Activated naive CD4-positive, alpha-beta T cell treated with anti-CD3 and anti-CD28 coated beads, Interleukin-2, amount 50 U/mL, for 24 hours (primary cell): ENCODE measurements at regions not wholly inside any gene's neighbourhood (a gene's known extent, or its start where the extent isn't known, plus 50 kb on each side); places are given as distances from the start of the nearest gene placed in this dataset.

Source experiments
- H3K27ac Mint-ChIP-seq: one replicate; pipeline ENCODE4 v1.8.0; 2021; ENCODE audit warnings: mild to moderate bottlenecking, mixed read lengths
- H3K27me3 Mint-ChIP-seq: one replicate; pipeline ENCODE4 v1.8.0; 2021; ENCODE audit warnings: mixed read lengths
- H3K36me3 Mint-ChIP-seq: one replicate; pipeline ENCODE4 v1.8.0; 2021; ENCODE audit warnings: mixed read lengths
- H3K4me1 Mint-ChIP-seq: one replicate; pipeline ENCODE4 v1.8.0; 2021; ENCODE audit warnings: mixed read lengths
- H3K4me3 Mint-ChIP-seq: one replicate; pipeline ENCODE4 v1.8.0; 2021; ENCODE audit warnings: mild to moderate bottlenecking, mixed read lengths
- H3K9me3 Mint-ChIP-seq: one replicate; pipeline ENCODE4 v1.8.0; 2021; ENCODE audit warnings: mixed read lengths

GRCh38 chr3:145124900-145125678 lies 1035.9 kb downstream of the PLOD2 start:
- Mint-ChIP-seq H3K36me3 (no peaks in the 10 kb centered on the region), H3K9me3 (peaks cover 5% of the 10 kb centered on the region), H3K27me3 (no peaks in the 10 kb centered on the region), H3K4me1 (no peaks in the 10 kb centered on the region), H3K4me3 (no peak overlapping the region), H3K27ac (no peak overlapping the region)

GRCh38 chr3:145133281-145133680 lies 1027.7 kb downstream of the PLOD2 start:
- H3K36me3 Mint-ChIP-seq, result no peaks in the 10 kb centered on the region
- no peaks in the 10 kb centered on the region for H3K4me1 Mint-ChIP-seq
- no peaks in the 10 kb centered on the region for H3K9me3 Mint-ChIP-seq

GRCh38 chr3:145134738-145135137 lies 1026.2 kb downstream of the PLOD2 start:
- no peak overlapping the region for H3K27ac Mint-ChIP-seq
- H3K36me3 Mint-ChIP-seq, result no peaks in the 10 kb centered on the region
- H3K4me3 Mint-ChIP-seq, result no peak overlapping the region
- no peaks in the 10 kb centered on the region for H3K27me3 Mint-ChIP-seq
- no peaks in the 10 kb centered on the region for H3K9me3 Mint-ChIP-seq
- H3K4me1 Mint-ChIP-seq, result no peaks in the 10 kb centered on the region

More at GRCh38 chr3:145133281-145133680, 1027.7 kb downstream of the PLOD2 start:
- no peaks in the 10 kb centered on the region for H3K27me3 Mint-ChIP-seq
- no peak overlapping the region for H3K27ac Mint-ChIP-seq
- no peak overlapping the region for H3K4me3 Mint-ChIP-seq

- Mint-ChIP-seq H3K4me1 (no peaks in the 10 kb centered on the region), H3K27me3 (no peaks in the 10 kb centered on the region), H3K36me3 (no peaks in the 10 kb centered on the region), H3K27ac (no peak overlapping the region), H3K9me3 (peaks cover 11% of the 10 kb centered on the region), H3K4me3 (no peak overlapping the region)
Measured at GRCh38 chr3:145144361-145144760, 1016.6 kb downstream of the PLOD2 start.

- H3K27ac Mint-ChIP-seq, result no peak overlapping the region
- no peaks in the 10 kb centered on the region for H3K4me1 Mint-ChIP-seq
- no peaks in the 10 kb centered on the region for H3K36me3 Mint-ChIP-seq
- no peak overlapping the region for H3K4me3 Mint-ChIP-seq
- H3K9me3 Mint-ChIP-seq, result peaks cover 10% of the 10 kb centered on the region
- no peaks in the 10 kb centered on the region for H3K27me3 Mint-ChIP-seq
Measured at GRCh38 chr3:145145461-145145860, 1015.5 kb downstream of the PLOD2 start.

- Mint-ChIP-seq H3K4me1 (no peaks in the 10 kb centered on the region), H3K4me3 (no peak overlapping the region), H3K9me3 (no peaks in the 10 kb centered on the region), H3K27me3 (no peaks in the 10 kb centered on the region), H3K27ac (no peak overlapping the region), H3K36me3 (no peaks in the 10 kb centered on the region)
Measured at GRCh38 chr3:145159640-145160039, 1001.3 kb downstream of the PLOD2 start.

- Mint-ChIP-seq H3K9me3 (no peaks in the 10 kb centered on the region), H3K27me3 (no peaks in the 10 kb centered on the region), H3K27ac (no peak overlapping the region), H3K4me3 (no peak overlapping the region), H3K4me1 (no peaks in the 10 kb centered on the region), H3K36me3 (no peaks in the 10 kb centered on the region)
Measured at GRCh38 chr3:145170121-145170520, 990.9 kb downstream of the PLOD2 start.

- Mint-ChIP-seq H3K27ac (no peak overlapping the region), H3K9me3 (no peaks in the 10 kb centered on the region), H3K4me1 (no peaks in the 10 kb centered on the region), H3K36me3 (no peaks in the 10 kb centered on the region), H3K4me3 (no peak overlapping the region), H3K27me3 (no peaks in the 10 kb centered on the region)
Measured at GRCh38 chr3:145175626-145176025, 985.4 kb downstream of the PLOD2 start.

GRCh38 chr3:145176907-145177306 lies 984.1 kb downstream of the PLOD2 start:
- Mint-ChIP-seq H3K4me1 (no peaks in the 10 kb centered on the region), H3K9me3 (no peaks in the 10 kb centered on the region), H3K4me3 (no peak overlapping the region)

GRCh38 chr3:145177828-145178227 lies 983.2 kb downstream of the PLOD2 start:
- no peaks in the 10 kb centered on the region for H3K9me3 Mint-ChIP-seq
- H3K27me3 Mint-ChIP-seq, result no peaks in the 10 kb centered on the region
- no peaks in the 10 kb centered on the region for H3K4me1 Mint-ChIP-seq
- H3K4me3 Mint-ChIP-seq, result no peak overlapping the region
- H3K27ac Mint-ChIP-seq, result no peak overlapping the region
- H3K36me3 Mint-ChIP-seq, result no peaks in the 10 kb centered on the region

More at GRCh38 chr3:145176907-145177306, 984.1 kb downstream of the PLOD2 start:
- Mint-ChIP-seq H3K36me3 (no peaks in the 10 kb centered on the region), H3K27ac (no peak overlapping the region), H3K27me3 (no peaks in the 10 kb centered on the region)

- Mint-ChIP-seq H3K27ac (no peak overlapping the region), H3K36me3 (no peaks in the 10 kb centered on the region), H3K4me1 (no peaks in the 10 kb centered on the region), H3K9me3 (no peaks in the 10 kb centered on the region), H3K27me3 (no peaks in the 10 kb centered on the region), H3K4me3 (no peak overlapping the region)
Measured at GRCh38 chr3:145182196-145182911, 978.6 kb downstream of the PLOD2 start.

GRCh38 chr3:145183261-145183660 lies 977.7 kb downstream of the PLOD2 start:
- Mint-ChIP-seq H3K27ac (no peak overlapping the region), H3K4me1 (no peaks in the 10 kb centered on the region), H3K9me3 (no peaks in the 10 kb centered on the region), H3K4me3 (no peak overlapping the region), H3K36me3 (no peaks in the 10 kb centered on the region), H3K27me3 (no peaks in the 10 kb centered on the region)

- no peak overlapping the region for H3K27ac Mint-ChIP-seq
- no peaks in the 10 kb centered on the region for H3K9me3 Mint-ChIP-seq
- H3K27me3 Mint-ChIP-seq, result no peaks in the 10 kb centered on the region
- H3K4me3 Mint-ChIP-seq, result no peak overlapping the region
- no peaks in the 10 kb centered on the region for H3K36me3 Mint-ChIP-seq
- H3K4me1 Mint-ChIP-seq, result no peaks in the 10 kb centered on the region
Measured at GRCh38 chr3:145188079-145188770, 972.8 kb downstream of the PLOD2 start.

GRCh38 chr3:145190138-145190537 lies 970.8 kb downstream of the PLOD2 start:
- H3K4me3 Mint-ChIP-seq, result no peak overlapping the region
- no peaks in the 10 kb centered on the region for H3K27me3 Mint-ChIP-seq
- H3K9me3 Mint-ChIP-seq, result no peaks in the 10 kb centered on the region
- H3K36me3 Mint-ChIP-seq, result no peaks in the 10 kb centered on the region
- no peaks in the 10 kb centered on the region for H3K4me1 Mint-ChIP-seq
- no peak overlapping the region for H3K27ac Mint-ChIP-seq

GRCh38 chr3:145190761-145191160 lies 970.2 kb downstream of the PLOD2 start:
- Mint-ChIP-seq H3K36me3 (no peaks in the 10 kb centered on the region), H3K9me3 (no peaks in the 10 kb centered on the region), H3K4me3 (no peak overlapping the region), H3K4me1 (no peaks in the 10 kb centered on the region), H3K27me3 (no peaks in the 10 kb centered on the region), H3K27ac (no peak overlapping the region)

- H3K9me3 Mint-ChIP-seq, result no peaks in the 10 kb centered on the region
- H3K4me3 Mint-ChIP-seq, result no peak overlapping the region
- H3K4me1 Mint-ChIP-seq, result no peaks in the 10 kb centered on the region
- H3K27ac Mint-ChIP-seq, result no peak overlapping the region
- H3K36me3 Mint-ChIP-seq, result no peaks in the 10 kb centered on the region
- no peaks in the 10 kb centered on the region for H3K27me3 Mint-ChIP-seq
Measured at GRCh38 chr3:145191543-145191942, 969.4 kb downstream of the PLOD2 start.
